HFFc6 (cell line): ENCODE measurements at regions not wholly inside any gene's neighbourhood (a gene's known extent, or its start where the extent isn't known, plus 50 kb on each side); places are given as distances from the start of the nearest gene placed in this dataset.

Experiments
- DNase-seq: peaks from one replicate; pipeline ENCODE4 v3.0.0-alpha.2; 2018
- H3K27ac Mint-ChIP-seq: 2 replicates; pipeline ENCODE4 v1.8.0; 2020; ENCODE audit warnings: mild to moderate bottlenecking, mixed read lengths
- H3K27me3 Mint-ChIP-seq: 2 replicates; pipeline ENCODE4 v1.8.0; 2021; ENCODE audit warnings: mild to moderate bottlenecking, moderate library complexity, mixed read lengths; ENCODE audit not compliant: insufficient read depth
- H3K36me3 Mint-ChIP-seq: 2 replicates; pipeline ENCODE4 v1.8.0; 2021; ENCODE audit warnings: low read depth, mixed read lengths
- H3K4me1 Mint-ChIP-seq: 2 replicates; pipeline ENCODE4 v1.8.0; 2020; ENCODE audit warnings: low read depth, mixed read lengths
- H3K4me3 Mint-ChIP-seq: 2 replicates; pipeline ENCODE4 v1.8.0; 2020; ENCODE audit warnings: mild to moderate bottlenecking, moderate library complexity, mixed read lengths
- H3K9me3 Mint-ChIP-seq: 2 replicates; pipeline ENCODE4 v1.8.0; 2020; ENCODE audit warnings: mild to moderate bottlenecking, mixed read lengths
- CTCF ChIP-seq: fragments of 200-600 bp; sonication (generic); IDR thresholded peaks from 2 replicates; pipeline ENCODE4 v1.5.0; 2021; ENCODE audit warnings: antibody characterized with exemption, mild to moderate bottlenecking

- TF ChIP-seq CTCF: no peak
Measured at GRCh38 chr10:121252756-121253155, 345.5 kb downstream of the FGFR2 start.

DNA sequence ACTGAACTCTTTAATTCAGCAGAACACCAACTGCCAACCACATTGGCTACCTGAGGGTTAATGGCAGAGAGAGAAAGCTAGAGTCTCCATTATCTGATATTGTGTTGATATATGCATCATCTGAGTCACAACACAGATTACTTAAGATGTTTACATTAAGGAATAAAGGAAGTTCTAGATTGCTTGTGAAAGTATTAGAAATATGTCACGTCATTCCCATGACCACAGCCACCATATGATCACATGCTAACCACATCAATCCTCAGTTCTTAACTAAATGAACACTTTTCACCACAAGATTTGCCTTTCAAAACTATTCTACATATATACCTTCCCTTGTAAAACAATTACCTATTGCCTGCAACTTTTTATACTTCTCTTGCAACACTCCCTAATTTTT is 337.9 kb downstream of the FGFR2 start:
- TF ChIP-seq CTCF: no peak
- no peak overlapping the region for H3K4me3 Mint-ChIP-seq
- H3K4me1 Mint-ChIP-seq: no peaks in the 10 kb centered on the region
- H3K27ac Mint-ChIP-seq: no peak overlapping the region
- no peaks in the 10 kb centered on the region for H3K36me3 Mint-ChIP-seq
- peaks cover 34% of the 10 kb centered on the region for H3K9me3 Mint-ChIP-seq
- DNase-seq: no peak
- H3K27me3 Mint-ChIP-seq: no peaks in the 10 kb centered on the region; the same call in 1 of the 2 replicates

More at GRCh38 chr10:121252756-121253155, 345.5 kb downstream of the FGFR2 start:
- DNase-seq: no peak
- H3K36me3 Mint-ChIP-seq: no peaks in the 10 kb centered on the region
- H3K27ac Mint-ChIP-seq: no peak overlapping the region
- H3K4me3 Mint-ChIP-seq: no peak overlapping the region
- H3K4me1 Mint-ChIP-seq: no peaks in the 10 kb centered on the region
- H3K9me3 Mint-ChIP-seq: peaks cover 61% of the 10 kb centered on the region
- H3K27me3 Mint-ChIP-seq: no peaks in the 10 kb centered on the region; the same call in 1 of the 2 replicates

DNA sequence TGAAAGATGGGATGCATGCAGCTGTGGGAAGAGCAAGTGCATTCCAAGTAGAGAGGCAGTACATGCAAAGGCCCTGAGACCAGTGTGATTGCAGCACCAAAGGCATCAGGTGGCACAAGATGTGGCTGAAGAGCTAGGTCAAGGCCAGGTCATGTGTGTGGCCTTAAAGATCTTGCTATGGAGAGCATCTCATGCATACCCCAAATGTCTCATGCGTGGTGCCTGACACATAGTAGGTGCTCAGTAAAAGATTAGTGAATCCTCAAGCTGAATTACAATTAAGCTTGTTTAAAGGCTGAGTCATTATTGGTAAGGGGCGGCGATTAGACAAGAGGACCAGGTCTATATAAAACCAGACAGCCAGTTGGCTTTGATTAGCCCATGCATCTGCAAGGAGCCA is 336.6 kb downstream of the FGFR2 start:
- Mint-ChIP-seq H3K9me3 (peaks cover 35% of the 10 kb centered on the region), H3K36me3 (no peaks in the 10 kb centered on the region), H3K4me3 (no peak overlapping the region), H3K4me1 (no peaks in the 10 kb centered on the region), H3K27ac (no peak overlapping the region), H3K27me3 (no peaks in the 10 kb centered on the region; the same call in 1 of the 2 replicates)
- no peak for TF ChIP-seq CTCF
- no peak for DNase-seq

- H3K27me3 Mint-ChIP-seq: no peaks in the 10 kb centered on the region; the same call in 1 of the 2 replicates
- H3K27ac Mint-ChIP-seq: no peak overlapping the region
Measured at GRCh38 chr10:121262774-121263430, 335.3 kb downstream of the FGFR2 start.

DNA sequence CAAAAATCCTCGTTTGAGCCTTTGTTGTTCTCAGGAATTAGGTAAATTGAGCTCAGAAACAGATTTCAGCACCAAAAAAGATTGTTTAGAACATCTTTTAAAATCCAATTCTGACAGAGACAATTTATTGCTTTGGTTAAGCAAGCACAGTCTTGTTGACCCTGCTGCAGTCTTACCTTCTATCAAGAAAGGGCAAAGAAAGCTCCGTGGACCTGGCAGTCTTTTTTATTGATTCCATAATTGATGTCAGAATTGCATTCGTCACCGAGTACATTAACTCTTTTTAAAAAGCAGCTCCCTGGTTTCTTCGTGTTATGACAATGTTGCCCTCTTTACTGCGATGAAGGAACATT is 334.8 kb downstream of the FGFR2 start:
- no peak for DNase-seq
- Mint-ChIP-seq H3K4me3 (no peak overlapping the region), H3K4me1 (no peaks in the 10 kb centered on the region), H3K36me3 (no peaks in the 10 kb centered on the region; the same call in 1 of the 2 replicates), H3K27ac (no peak overlapping the region), H3K9me3 (peaks cover 46% of the 10 kb centered on the region), H3K27me3 (no peaks in the 10 kb centered on the region; the same call in 1 of the 2 replicates)
- TF ChIP-seq CTCF: no peak

More at GRCh38 chr10:121262774-121263430, 335.3 kb downstream of the FGFR2 start:
- Mint-ChIP-seq H3K4me3 (no peak overlapping the region), H3K4me1 (no peaks in the 10 kb centered on the region), H3K9me3 (peaks cover 41% of the 10 kb centered on the region), H3K36me3 (no peaks in the 10 kb centered on the region; the same call in 1 of the 2 replicates)
- DNase-seq: no peak
- no peak for TF ChIP-seq CTCF
